22Rv1 (cell line): ENCODE measurements at regions not wholly inside any gene's neighbourhood (a gene's known extent, or its start where the extent isn't known, plus 50 kb on each side); places are given as distances from the start of the nearest gene placed in this dataset.

ENCODE experiments used
- CTCF ChIP-seq: fragments of 450-650 bp; IDR thresholded peaks from 2 replicates; pipeline ENCODE4 v1.5.1; 2017; ENCODE audit warnings: mild to moderate bottlenecking
- ZFX ChIP-seq: fragments of 450-650 bp; IDR thresholded peaks from 2 replicates; pipeline ENCODE4 v1.6.1; 2017; ENCODE audit warnings: antibody characterized with exemption, borderline replicate concordance

- TF ChIP-seq CTCF: no peak
- no peak for TF ChIP-seq ZFX
Measured at GRCh38 chr15:53074221-53074620, 284.1 kb upstream of the ONECUT1 start.
